Inferior parietal cortex (tissue), 1 donor: ENCODE measurements at regions not wholly inside any gene's neighbourhood (a gene's known extent, or its start where the extent isn't known, plus 50 kb on each side); places are given as distances from the start of the nearest gene placed in this dataset.

Experiments used
- DNase-seq: peaks from one replicate; pipeline ENCODE4 v3.0.0-alpha.2; 2016; ENCODE audit errors: extremely low spot score

GRCh38 chr14:44010595-44010994 lies 496.5 kb downstream of the FSCB start:
- no peak for DNase-seq

GRCh38 chr14:44010071-44010470 lies 497.0 kb downstream of the FSCB start:
- DNase-seq, result no peak

GRCh38 chr14:44009642-44010041 lies 497.4 kb downstream of the FSCB start:
- no peak for DNase-seq

- no peak for DNase-seq
Observed at GRCh38 chr14:43988989-43989388, 518.1 kb downstream of the FSCB start.

GRCh38 chr14:43983721-43984120 lies 523.4 kb downstream of the FSCB start:
- DNase-seq, result no peak

GRCh38 chr14:43981135-43981768 lies 525.8 kb downstream of the FSCB start:
- no peak for DNase-seq

- DNase-seq, result no peak
Observed at GRCh38 chr14:43956741-43957140, 550.3 kb downstream of the FSCB start.

GRCh38 chr14:43949400-43949799 lies 557.7 kb downstream of the FSCB start:
- DNase-seq, result peak; percentile 17

GRCh38 chr14:43939836-43940235 lies 567.2 kb downstream of the FSCB start:
- DNase-seq, result no peak

GRCh38 chr14:43938588-43939281 lies 568.3 kb downstream of the FSCB start:
- DNase-seq, result no peak

- DNase-seq, result no peak
Observed at GRCh38 chr14:43937001-43937400, 570.1 kb downstream of the FSCB start.

GRCh38 chr14:43934102-43934501 lies 573.0 kb downstream of the FSCB start:
- DNase-seq, result no peak

- no peak for DNase-seq
Observed at GRCh38 chr14:43914041-43914693, 592.9 kb downstream of the FSCB start.

GRCh38 chr14:43903209-43903608 lies 603.9 kb downstream of the FSCB start:
- no peak for DNase-seq

- no peak for DNase-seq
Observed at GRCh38 chr14:43901911-43902673, 605.0 kb downstream of the FSCB start.

- DNase-seq, result no peak
Observed at GRCh38 chr14:43900173-43900655, 606.9 kb downstream of the FSCB start.

- no peak for DNase-seq
Observed at GRCh38 chr14:43898687-43899086, 608.4 kb downstream of the FSCB start.

GRCh38 chr14:43896044-43896443 lies 611.0 kb downstream of the FSCB start:
- DNase-seq, result no peak

GRCh38 chr14:43894534-43894933 lies 612.5 kb downstream of the FSCB start:
- DNase-seq, result no peak

GRCh38 chr14:43887523-43887922 lies 619.6 kb downstream of the FSCB start:
- DNase-seq, result no peak

- no peak for DNase-seq
Observed at GRCh38 chr14:43877351-43877960, 629.6 kb downstream of the FSCB start.
